ENCODE measurements at regions not wholly inside any gene's neighbourhood (a gene's known extent, or its start where the extent isn't known, plus 50 kb on each side); places are given as distances from the start of the nearest gene placed in this dataset.

- no peak for DNase-seq
These were observed 127.4 kb upstream of the INHBA start for GRCh38 chr7:41830271-41830670.

GRCh38 chr7:41828911-41829310, 126.0 kb upstream of the INHBA start:
- DNase-seq: no peak

GRCh38 chr7:41826641-41827040, 123.8 kb upstream of the INHBA start:
- no peak for DNase-seq

GRCh38 chr7:41825927-41826480, 123.1 kb upstream of the INHBA start:
- DNase-seq: peak; percentile 6

- DNase-seq: no peak
These were observed 121.4 kb upstream of the INHBA start for GRCh38 chr7:41824284-41824683.

GRCh38 chr7:41822259-41822817, 119.4 kb upstream of the INHBA start:
- no peak for DNase-seq

GRCh38 chr7:41821521-41822213, 118.8 kb upstream of the INHBA start:
- DNase-seq: no peak

GRCh38 chr7:41820111-41820671, 117.3 kb upstream of the INHBA start:
- no peak for DNase-seq

- no peak for DNase-seq
These were observed 116.8 kb upstream of the INHBA start for GRCh38 chr7:41819645-41820044.

- DNase-seq: no peak
These were observed 116.0 kb upstream of the INHBA start for GRCh38 chr7:41818765-41819398.

GRCh38 chr7:41817386-41817785, 114.5 kb upstream of the INHBA start:
- DNase-seq: no peak

GRCh38 chr7:41816111-41816510, 113.2 kb upstream of the INHBA start:
- DNase-seq: peak; percentile 68

GRCh38 chr7:41814888-41815287, 112.0 kb upstream of the INHBA start:
- DNase-seq: no peak

GRCh38 chr7:41813286-41813685, 110.4 kb upstream of the INHBA start:
- DNase-seq: no peak

- DNase-seq: no peak
These were observed 109.1 kb upstream of the INHBA start for GRCh38 chr7:41811941-41812340.

GRCh38 chr7:41809940-41810576, 107.2 kb upstream of the INHBA start:
- DNase-seq: no peak

- no peak for DNase-seq
These were observed 106.6 kb upstream of the INHBA start for GRCh38 chr7:41809529-41809939.

GRCh38 chr7:41809116-41809515, 106.2 kb upstream of the INHBA start:
- no peak for DNase-seq

- no peak for DNase-seq
These were observed 105.7 kb upstream of the INHBA start for GRCh38 chr7:41808541-41808940.

- DNase-seq: no peak
These were observed 100.7 kb upstream of the INHBA start for GRCh38 chr7:41803569-41803968.

- no peak for DNase-seq
These were observed 93.4 kb upstream of the INHBA start for GRCh38 chr7:41796331-41796730.

GRCh38 chr7:41795276-41795833, 92.5 kb upstream of the INHBA start:
- DNase-seq: no peak

GRCh38 chr7:41793556-41793955, 90.7 kb upstream of the INHBA start:
- no peak for DNase-seq

Data from hematopoietic multipotent progenitor cell treated with erythropoietin and hydrocortisone succinate and interleukin-3 and kit ligand, for 6 days (in vitro differentiated cells).